ENCODE measurements at regions not wholly inside any gene's neighbourhood (a gene's known extent, or its start where the extent isn't known, plus 50 kb on each side); places are given as distances from the start of the nearest gene placed in this dataset.
"Not testable (repeated sequence)": the region's sequence is repeated elsewhere in the genome, so short reads cannot be mapped to it uniquely, and the experiment has no call there.

DNA sequence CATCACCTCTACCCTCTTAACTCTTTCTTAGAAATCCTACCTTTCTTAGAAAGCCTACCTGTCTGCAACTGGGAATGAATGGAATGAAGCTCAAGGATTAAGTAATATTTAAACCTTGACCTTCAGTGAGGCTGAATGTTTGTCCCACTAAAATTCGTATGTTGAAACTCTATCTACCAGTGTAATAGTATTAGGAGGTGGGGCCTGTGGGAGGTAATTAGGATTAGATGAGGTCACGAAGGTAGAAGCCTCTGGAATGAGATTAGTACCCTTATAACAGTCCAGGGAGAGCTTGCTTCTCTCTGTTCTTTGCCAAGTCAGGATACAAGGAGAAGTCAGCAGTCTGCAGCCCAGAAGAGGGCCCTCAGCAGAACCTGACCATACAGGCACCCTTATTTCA, 158.0 kb downstream of the TENT5A start:
- TF ChIP-seq, protein P1, sequence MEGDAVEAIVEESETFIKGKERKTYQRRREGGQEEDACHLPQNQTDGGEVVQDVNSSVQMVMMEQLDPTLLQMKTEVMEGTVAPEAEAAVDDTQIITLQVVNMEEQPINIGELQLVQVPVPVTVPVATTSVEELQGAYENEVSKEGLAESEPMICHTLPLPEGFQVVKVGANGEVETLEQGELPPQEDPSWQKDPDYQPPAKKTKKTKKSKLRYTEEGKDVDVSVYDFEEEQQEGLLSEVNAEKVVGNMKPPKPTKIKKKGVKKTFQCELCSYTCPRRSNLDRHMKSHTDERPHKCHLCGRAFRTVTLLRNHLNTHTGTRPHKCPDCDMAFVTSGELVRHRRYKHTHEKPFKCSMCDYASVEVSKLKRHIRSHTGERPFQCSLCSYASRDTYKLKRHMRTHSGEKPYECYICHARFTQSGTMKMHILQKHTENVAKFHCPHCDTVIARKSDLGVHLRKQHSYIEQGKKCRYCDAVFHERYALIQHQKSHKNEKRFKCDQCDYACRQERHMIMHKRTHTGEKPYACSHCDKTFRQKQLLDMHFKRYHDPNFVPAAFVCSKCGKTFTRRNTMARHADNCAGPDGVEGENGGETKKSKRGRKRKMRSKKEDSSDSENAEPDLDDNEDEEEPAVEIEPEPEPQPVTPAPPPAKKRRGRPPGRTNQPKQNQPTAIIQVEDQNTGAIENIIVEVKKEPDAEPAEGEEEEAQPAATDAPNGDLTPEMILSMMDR (IDR thresholded peaks at IDR 0.05; ENCODE audit: borderline replicate concordance, insufficient read depth, low read depth, low read length), result no peak

DNA sequence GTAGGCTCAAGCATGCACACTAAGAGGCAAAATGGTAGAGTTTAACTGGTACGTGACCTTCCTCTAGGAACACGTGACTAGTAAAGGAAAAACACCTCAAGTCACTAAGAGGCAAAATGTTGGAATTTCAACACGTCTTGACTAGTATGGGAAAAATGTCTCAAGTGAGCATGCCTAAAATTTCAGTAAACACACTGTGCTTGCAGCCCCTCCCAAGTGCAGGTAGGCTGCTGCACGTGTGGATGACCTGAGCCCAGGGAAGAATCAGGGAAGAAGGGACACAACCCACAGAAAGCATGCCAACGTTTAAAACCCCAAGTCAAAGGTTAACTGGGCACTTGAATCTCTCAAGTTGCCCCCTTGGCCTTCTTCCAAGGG, 162.2 kb downstream of the TENT5A start:
- no peak overlapping the region for H3K4me3 ChIP-seq (ENCODE audit: low read depth, low read length)
- TF ChIP-seq, protein P1 (IDR thresholded peaks at IDR 0.05; ENCODE audit: borderline replicate concordance, insufficient read depth, low read depth, low read length), result no peak

More for the DNA sequence above, 158.0 kb downstream of the TENT5A start:
- no peak overlapping the region for H3K4me3 ChIP-seq (ENCODE audit: low read depth, low read length)

DNA sequence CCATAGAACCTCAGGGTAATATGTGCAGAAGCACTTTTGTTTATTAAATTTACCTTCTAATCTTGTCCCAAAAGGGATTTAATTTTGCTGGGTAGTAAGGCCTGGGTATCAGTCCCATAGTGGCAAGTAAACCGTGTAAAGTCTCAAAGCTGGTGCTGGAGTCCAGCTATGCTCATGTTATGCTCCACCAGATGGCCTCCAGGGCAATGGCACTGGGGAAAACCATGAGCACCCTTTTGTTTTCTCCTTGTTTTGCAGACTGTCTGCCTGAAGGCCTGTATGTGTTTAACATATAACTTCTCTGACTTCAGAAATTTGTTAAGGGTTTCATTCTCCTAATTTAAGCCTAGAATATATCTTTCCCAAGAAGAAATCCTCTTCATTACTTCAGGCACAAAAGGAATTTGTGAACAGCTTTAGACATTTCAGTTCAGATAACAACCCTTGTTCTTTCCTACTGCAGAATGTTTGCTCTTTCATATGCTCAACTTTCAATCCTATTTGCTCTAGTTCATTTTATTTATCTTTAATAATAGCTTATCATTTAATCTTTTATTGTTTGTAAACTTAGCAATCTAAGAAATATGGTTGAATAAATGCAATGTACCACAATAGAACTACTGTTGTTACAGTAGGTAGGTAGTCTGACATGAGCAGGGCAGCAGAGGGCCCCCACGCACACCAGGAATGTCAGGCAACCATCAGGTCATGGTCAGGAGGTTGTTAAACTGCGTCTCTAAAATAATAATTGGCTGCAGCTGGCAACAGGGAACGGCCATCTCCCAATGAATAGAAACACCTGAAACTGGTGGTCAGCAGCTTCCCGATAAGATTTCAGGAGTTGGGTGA, 162.8 kb downstream of the TENT5A start:
- TF ChIP-seq, protein P1 (IDR thresholded peaks at IDR 0.05; ENCODE audit: borderline replicate concordance, insufficient read depth, low read depth, low read length), result no peak
- no peak overlapping the region for H3K4me3 ChIP-seq (ENCODE audit: low read depth, low read length)

DNA sequence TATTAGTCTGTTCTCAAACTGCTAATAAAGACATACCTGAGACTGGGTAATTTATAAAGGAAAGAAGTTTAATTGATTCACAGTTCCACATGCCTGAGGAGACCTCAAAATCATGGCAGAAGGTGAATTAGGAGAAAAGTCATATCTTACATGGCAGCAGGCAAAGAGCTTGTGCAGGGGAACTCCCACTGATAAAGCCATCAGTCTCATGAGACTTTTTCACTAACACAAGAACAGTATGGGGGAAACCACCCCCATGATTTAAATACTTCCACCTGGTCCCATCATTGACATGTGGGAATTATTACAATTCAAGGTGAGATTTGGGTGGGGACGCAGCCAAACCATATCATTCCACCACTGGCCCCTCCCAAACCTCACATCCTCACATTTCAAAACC, 166.8 kb downstream of the TENT5A start:
- H3K4me3 ChIP-seq (ENCODE audit: low read depth, low read length), result not testable (repeated sequence)

DNA sequence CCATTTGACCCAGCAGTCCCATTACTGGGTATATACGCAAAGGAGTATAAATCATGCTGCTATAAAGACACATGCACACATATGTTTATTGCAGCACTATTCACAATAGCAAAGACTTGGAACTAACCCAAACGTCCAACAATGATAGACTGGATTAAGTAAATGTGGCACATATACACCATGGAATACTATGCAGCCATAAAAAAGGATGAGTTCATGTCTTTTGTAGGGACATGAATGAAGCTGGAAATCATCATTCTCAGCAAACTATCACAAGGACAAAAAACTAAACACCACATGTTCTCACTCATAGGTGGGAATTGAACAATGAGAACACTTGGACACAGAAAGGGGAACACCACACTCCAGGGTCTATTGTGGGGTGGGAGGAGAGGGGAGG, 168.3 kb downstream of the TENT5A start:
- not testable (repeated sequence) for H3K4me3 ChIP-seq (ENCODE audit: low read depth, low read length)

DNA sequence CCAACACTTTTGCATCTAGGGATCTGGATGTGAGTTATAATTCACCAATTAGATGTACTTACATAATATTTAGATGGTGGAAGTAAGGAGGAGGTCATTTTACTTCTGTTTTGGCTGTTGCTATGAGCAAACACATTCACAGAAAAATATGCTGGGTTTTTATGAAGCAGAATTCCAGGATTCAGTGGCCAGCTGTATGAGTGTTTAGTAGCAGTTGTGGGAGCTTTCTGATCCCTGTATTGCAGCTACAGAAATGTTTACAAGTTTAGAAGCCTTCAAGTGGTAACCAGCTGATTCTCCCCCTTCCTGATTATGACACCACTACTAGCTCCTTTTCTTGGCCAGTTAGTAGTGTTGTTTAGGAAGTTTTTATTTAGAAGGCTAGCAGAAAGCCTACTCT, 177.0 kb downstream of the TENT5A start:
- TF ChIP-seq, protein P1 (IDR thresholded peaks at IDR 0.05; ENCODE audit: borderline replicate concordance, insufficient read depth, low read depth, low read length), result no peak
- H3K4me3 ChIP-seq (ENCODE audit: low read depth, low read length), result no peak overlapping the region

DNA sequence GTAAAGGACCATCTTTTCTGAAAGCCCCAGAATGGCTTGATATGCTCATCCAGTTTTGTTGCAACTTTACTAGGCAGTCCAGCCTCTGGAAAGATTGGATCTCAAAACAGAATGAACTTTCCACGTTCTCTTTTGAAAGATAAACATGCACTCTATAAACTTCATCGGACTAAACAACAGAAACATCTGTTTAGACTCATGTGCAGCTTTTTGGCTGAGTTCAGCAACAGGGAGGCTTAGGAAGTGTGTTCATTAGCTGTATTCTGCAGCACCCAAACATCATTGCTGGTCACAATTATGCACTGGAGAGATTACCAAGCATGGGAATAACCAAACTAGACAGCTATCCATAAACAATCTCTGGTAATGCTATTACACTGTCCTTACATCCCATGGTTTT, 180.5 kb downstream of the TENT5A start:
- H3K4me3 ChIP-seq (ENCODE audit: low read depth, low read length), result no peak overlapping the region
- TF ChIP-seq, protein P1 (IDR thresholded peaks at IDR 0.05; ENCODE audit: borderline replicate concordance, insufficient read depth, low read depth, low read length), result no peak

DNA sequence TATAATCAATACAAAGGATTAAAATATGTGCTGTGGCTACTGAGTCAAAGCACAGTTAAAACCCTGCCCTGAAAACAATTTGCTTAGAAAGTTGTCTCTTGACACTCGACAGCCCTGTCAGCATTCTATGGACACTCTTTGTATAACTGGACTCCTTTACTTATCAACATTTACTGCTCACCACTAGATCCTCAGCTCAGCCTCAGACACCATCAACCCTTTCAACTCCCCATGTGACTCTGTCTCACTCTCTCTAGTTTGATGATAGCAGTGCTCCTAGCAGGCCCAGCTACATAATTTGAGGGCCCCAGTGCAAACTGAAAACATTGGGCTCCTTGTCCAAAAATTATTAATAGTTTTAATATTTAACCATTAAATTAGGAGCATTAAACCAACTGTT, 181.8 kb downstream of the TENT5A start:
- TF ChIP-seq, protein P1 (IDR thresholded peaks at IDR 0.05; ENCODE audit: borderline replicate concordance, insufficient read depth, low read depth, low read length), result no peak
- H3K4me3 ChIP-seq (ENCODE audit: low read depth, low read length), result no peak overlapping the region
